ENCODE measurements at regions not wholly inside any gene's neighbourhood (a gene's known extent, or its start where the extent isn't known, plus 50 kb on each side); places are given as distances from the start of the nearest gene placed in this dataset.

DNA sequence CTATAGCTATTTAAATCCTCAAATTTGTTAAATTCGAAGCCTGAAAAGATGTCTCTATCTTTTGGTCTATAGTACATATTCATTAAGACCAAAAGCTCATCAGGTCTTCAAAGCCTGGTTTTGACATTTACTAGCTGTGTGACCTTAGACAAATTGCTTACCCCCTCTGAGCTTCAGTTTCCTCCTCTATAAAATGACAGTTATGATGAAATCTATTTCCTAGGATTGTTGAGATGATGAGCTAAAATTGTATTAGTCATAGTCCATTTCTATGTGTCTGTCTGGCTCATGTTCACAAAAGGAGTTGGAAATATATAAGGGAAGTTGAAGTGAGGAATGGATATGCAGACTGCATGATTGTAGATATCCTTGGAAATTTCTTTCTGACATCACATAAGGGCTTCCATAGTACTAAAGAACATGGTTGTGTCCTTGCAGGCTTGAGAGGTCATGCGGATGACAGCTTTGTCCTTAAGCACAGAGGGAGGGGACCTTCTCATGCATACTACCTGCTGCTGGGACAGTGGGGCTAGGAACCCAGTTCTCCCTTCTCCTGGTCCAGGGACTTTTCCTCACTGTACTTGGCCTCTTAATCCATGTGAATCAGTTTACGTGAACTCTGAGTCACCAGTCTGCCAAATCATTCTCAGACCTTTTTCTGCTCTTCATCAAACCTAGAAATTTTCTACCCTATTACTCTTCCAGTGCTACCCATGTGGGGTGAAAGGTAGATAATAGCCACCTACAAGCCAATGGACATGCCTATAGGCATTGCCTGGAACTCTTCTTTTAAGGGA lies 487.5 kb upstream of the SALL1 start:
- TF ChIP-seq, protein P1, sequence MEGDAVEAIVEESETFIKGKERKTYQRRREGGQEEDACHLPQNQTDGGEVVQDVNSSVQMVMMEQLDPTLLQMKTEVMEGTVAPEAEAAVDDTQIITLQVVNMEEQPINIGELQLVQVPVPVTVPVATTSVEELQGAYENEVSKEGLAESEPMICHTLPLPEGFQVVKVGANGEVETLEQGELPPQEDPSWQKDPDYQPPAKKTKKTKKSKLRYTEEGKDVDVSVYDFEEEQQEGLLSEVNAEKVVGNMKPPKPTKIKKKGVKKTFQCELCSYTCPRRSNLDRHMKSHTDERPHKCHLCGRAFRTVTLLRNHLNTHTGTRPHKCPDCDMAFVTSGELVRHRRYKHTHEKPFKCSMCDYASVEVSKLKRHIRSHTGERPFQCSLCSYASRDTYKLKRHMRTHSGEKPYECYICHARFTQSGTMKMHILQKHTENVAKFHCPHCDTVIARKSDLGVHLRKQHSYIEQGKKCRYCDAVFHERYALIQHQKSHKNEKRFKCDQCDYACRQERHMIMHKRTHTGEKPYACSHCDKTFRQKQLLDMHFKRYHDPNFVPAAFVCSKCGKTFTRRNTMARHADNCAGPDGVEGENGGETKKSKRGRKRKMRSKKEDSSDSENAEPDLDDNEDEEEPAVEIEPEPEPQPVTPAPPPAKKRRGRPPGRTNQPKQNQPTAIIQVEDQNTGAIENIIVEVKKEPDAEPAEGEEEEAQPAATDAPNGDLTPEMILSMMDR (IDR thresholded peaks at IDR 0.05): no peak
- TF ChIP-seq POLR2A (IDR thresholded peaks at IDR 0.05): no peak

All from uterus (tissue), 2 donors.